Body of pancreas (tissue), 4 donors: ENCODE measurements at regions not wholly inside any gene's neighbourhood (a gene's known extent, or its start where the extent isn't known, plus 50 kb on each side); places are given as distances from the start of the nearest gene placed in this dataset.

ENCODE experiments used
- POLR2A ChIP-seq, 3 donors: fragments of 450-650 bp; IDR thresholded peaks; one replicate each; pipeline ENCODE4 v1.6.1; 2016; ENCODE audit warnings: antibody characterized with exemption in 3 of 3, mild to moderate bottlenecking in 2 of 3
- TF ChIP-seq, protein P1 (sequence below), 7 experiments: fragments of 450-650 bp in 4 of 7; fragments of 200-600 bp in 3 of 7; sonication (generic) in 3 of 7; IDR thresholded peaks; one replicate each; pipeline ENCODE4 v1.5.1; 2016 to 2019; ENCODE audit warnings: antibody characterized with exemption in 7 of 7

DNA sequence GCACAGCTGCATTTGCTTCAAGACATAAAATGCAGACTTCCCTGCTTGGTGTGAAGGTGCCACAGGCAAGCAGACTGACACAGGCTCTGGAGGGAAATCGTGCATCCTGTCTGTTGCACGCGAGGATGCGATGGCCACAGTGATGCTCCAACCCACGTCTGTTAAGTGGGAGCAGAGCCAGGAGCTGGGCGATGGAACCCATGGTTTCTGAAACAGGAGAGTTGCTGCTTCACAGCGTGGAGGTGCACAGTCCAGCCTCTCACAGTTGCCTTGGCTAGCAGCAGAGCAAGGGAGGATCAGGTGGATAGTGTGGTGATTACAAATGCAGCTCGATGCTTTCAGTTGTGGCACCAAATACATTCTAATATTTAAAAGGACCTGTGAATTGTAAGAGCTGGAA, 108.8 kb downstream of the TENT4A start:
- TF ChIP-seq, protein P1, sequence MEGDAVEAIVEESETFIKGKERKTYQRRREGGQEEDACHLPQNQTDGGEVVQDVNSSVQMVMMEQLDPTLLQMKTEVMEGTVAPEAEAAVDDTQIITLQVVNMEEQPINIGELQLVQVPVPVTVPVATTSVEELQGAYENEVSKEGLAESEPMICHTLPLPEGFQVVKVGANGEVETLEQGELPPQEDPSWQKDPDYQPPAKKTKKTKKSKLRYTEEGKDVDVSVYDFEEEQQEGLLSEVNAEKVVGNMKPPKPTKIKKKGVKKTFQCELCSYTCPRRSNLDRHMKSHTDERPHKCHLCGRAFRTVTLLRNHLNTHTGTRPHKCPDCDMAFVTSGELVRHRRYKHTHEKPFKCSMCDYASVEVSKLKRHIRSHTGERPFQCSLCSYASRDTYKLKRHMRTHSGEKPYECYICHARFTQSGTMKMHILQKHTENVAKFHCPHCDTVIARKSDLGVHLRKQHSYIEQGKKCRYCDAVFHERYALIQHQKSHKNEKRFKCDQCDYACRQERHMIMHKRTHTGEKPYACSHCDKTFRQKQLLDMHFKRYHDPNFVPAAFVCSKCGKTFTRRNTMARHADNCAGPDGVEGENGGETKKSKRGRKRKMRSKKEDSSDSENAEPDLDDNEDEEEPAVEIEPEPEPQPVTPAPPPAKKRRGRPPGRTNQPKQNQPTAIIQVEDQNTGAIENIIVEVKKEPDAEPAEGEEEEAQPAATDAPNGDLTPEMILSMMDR (IDR thresholded peaks at IDR 0.05) = no peak
- no peak for TF ChIP-seq POLR2A (IDR thresholded peaks at IDR 0.05)
